ENCODE measurements at regions not wholly inside any gene's neighbourhood (a gene's known extent, or its start where the extent isn't known, plus 50 kb on each side); places are given as distances from the start of the nearest gene placed in this dataset.

GRCh38 chr14:29310757-29311156, 544.2 kb downstream of the FOXG1 start:
- no peak overlapping the region for H3K4me3 ChIP-seq (ENCODE audit: low read length)
- no peaks in the 10 kb centered on the region for H3K4me1 ChIP-seq (ENCODE audit: low read length)
- H3K27me3 ChIP-seq (ENCODE audit: low read depth, low read length), result no peaks in the 10 kb centered on the region
- no peaks in the 10 kb centered on the region for H3K9me3 ChIP-seq (ENCODE audit: insufficient read depth, low read length)
- no peak overlapping the region for H3K27ac ChIP-seq (ENCODE audit: low read length)
- no peak overlapping the region for H3K9ac ChIP-seq (ENCODE audit: low read length)
- H2AFZ ChIP-seq (ENCODE audit: low read depth, low read length), result no peak overlapping the region
- TF ChIP-seq CTCF (IDR thresholded peaks at IDR 0.05; ENCODE audit: low read depth, low read length) (no peak), EZH2phosphoT487 (IDR thresholded peaks at IDR 0.05; ENCODE audit: low read depth) (no peak)
- H3K36me3 ChIP-seq (replicated peaks; ENCODE audit: low read depth, low read length), result no peaks in the 10 kb centered on the region
- no peak overlapping the region for H3K4me2 ChIP-seq (ENCODE audit: low read length)
- no peaks in the 10 kb centered on the region for H3K79me2 ChIP-seq (ENCODE audit: low read length)
- H4K20me1 ChIP-seq (ENCODE audit: insufficient read depth, low read length), result no peaks in the 10 kb centered on the region

GRCh38 chr14:29311983-29312382, 545.4 kb downstream of the FOXG1 start:
- H3K4me2 ChIP-seq (ENCODE audit: low read length), result no peak overlapping the region
- H3K4me1 ChIP-seq (ENCODE audit: low read length), result no peaks in the 10 kb centered on the region

GRCh38 chr14:29316936-29317335, 550.3 kb downstream of the FOXG1 start:
- Histone ChIP-seq H3K9me3 (ENCODE audit: insufficient read depth, low read length) (no peaks in the 10 kb centered on the region), H3K36me3 (replicated peaks; ENCODE audit: low read depth, low read length) (no peaks in the 10 kb centered on the region), H3K9ac (ENCODE audit: low read length) (no peak overlapping the region), H3K27ac (ENCODE audit: low read length) (no peak overlapping the region), H3K4me1 (ENCODE audit: low read length) (no peaks in the 10 kb centered on the region), H3K27me3 (ENCODE audit: low read depth, low read length) (no peaks in the 10 kb centered on the region), H4K20me1 (ENCODE audit: insufficient read depth, low read length) (no peaks in the 10 kb centered on the region), H3K4me2 (ENCODE audit: low read length) (no peak overlapping the region), H3K79me2 (ENCODE audit: low read length) (no peaks in the 10 kb centered on the region), H3K4me3 (ENCODE audit: low read length) (no peak overlapping the region), H2AFZ (ENCODE audit: low read depth, low read length) (no peak overlapping the region)
- TF ChIP-seq CTCF (IDR thresholded peaks at IDR 0.05; ENCODE audit: low read depth, low read length) (no peak), EZH2phosphoT487 (IDR thresholded peaks at IDR 0.05; ENCODE audit: low read depth) (no peak)

More at GRCh38 chr14:29311983-29312382, 545.4 kb downstream of the FOXG1 start:
- no peak overlapping the region for H2AFZ ChIP-seq (ENCODE audit: low read depth, low read length)
- no peak overlapping the region for H3K27ac ChIP-seq (ENCODE audit: low read length)
- no peaks in the 10 kb centered on the region for H3K9me3 ChIP-seq (ENCODE audit: insufficient read depth, low read length)
- no peaks in the 10 kb centered on the region for H3K36me3 ChIP-seq (replicated peaks; ENCODE audit: low read depth, low read length)
- TF ChIP-seq CTCF (IDR thresholded peaks at IDR 0.05; ENCODE audit: low read depth, low read length) (no peak), EZH2phosphoT487 (IDR thresholded peaks at IDR 0.05; ENCODE audit: low read depth) (no peak)
- no peaks in the 10 kb centered on the region for H3K79me2 ChIP-seq (ENCODE audit: low read length)
- H4K20me1 ChIP-seq (ENCODE audit: insufficient read depth, low read length), result no peaks in the 10 kb centered on the region
- H3K9ac ChIP-seq (ENCODE audit: low read length), result no peak overlapping the region
- no peak overlapping the region for H3K4me3 ChIP-seq (ENCODE audit: low read length)
- no peaks in the 10 kb centered on the region for H3K27me3 ChIP-seq (ENCODE audit: low read depth, low read length)

GRCh38 chr14:29317423-29317822, 550.8 kb downstream of the FOXG1 start:
- no peaks in the 10 kb centered on the region for H3K4me1 ChIP-seq (ENCODE audit: low read length)

More at GRCh38 chr14:29317423-29317822, 550.8 kb downstream of the FOXG1 start:
- Histone ChIP-seq H3K27ac (ENCODE audit: low read length) (no peak overlapping the region), H3K79me2 (ENCODE audit: low read length) (no peaks in the 10 kb centered on the region), H2AFZ (ENCODE audit: low read depth, low read length) (no peak overlapping the region), H3K27me3 (ENCODE audit: low read depth, low read length) (no peaks in the 10 kb centered on the region), H3K9ac (ENCODE audit: low read length) (no peak overlapping the region), H4K20me1 (ENCODE audit: insufficient read depth, low read length) (no peaks in the 10 kb centered on the region), H3K9me3 (ENCODE audit: insufficient read depth, low read length) (no peaks in the 10 kb centered on the region), H3K36me3 (replicated peaks; ENCODE audit: low read depth, low read length) (no peaks in the 10 kb centered on the region), H3K4me3 (ENCODE audit: low read length) (no peak overlapping the region), H3K4me2 (ENCODE audit: low read length) (no peak overlapping the region)
- TF ChIP-seq EZH2phosphoT487 (IDR thresholded peaks at IDR 0.05; ENCODE audit: low read depth) (no peak), CTCF (IDR thresholded peaks at IDR 0.05; ENCODE audit: low read depth, low read length) (no peak)

Measured in OCI-LY3 (cell line).